Endometrial microvascular endothelial cells (primary cell): ENCODE measurements at regions not wholly inside any gene's neighbourhood (a gene's known extent, or its start where the extent isn't known, plus 50 kb on each side); places are given as distances from the start of the nearest gene placed in this dataset.
"Not testable (repeated sequence)": the region's sequence is repeated elsewhere in the genome, so short reads cannot be mapped to it uniquely, and the experiment has no call there.

ENCODE experiments used
- in situ Hi-C: cut with HindIII; loops from 2 replicates; pipeline ENCODE4 v1.10.0; 2017; ENCODE audit warnings: low sequenced_read_pairs, low pct_unique_long_range_greater_than_20kb; ENCODE audit errors: inconsistent ontology term

- in situ Hi-C loops = no loop called here
Observed at GRCh38 chr3:177461765-177462164, 264.5 kb upstream of the TBL1XR1 start.

- in situ Hi-C loops = not testable (repeated sequence)
Observed at GRCh38 chr3:177463341-177463740, 266.1 kb upstream of the TBL1XR1 start.

- in situ Hi-C loops = no loop called here
Observed at GRCh38 chr3:177463863-177464262, 266.6 kb upstream of the TBL1XR1 start.

- in situ Hi-C loops = no loop called here
Observed at GRCh38 chr3:177464392-177465256, 267.3 kb upstream of the TBL1XR1 start.

GRCh38 chr3:177465257-177465642 is 268.0 kb upstream of the TBL1XR1 start:
- in situ Hi-C loops = no loop called here

GRCh38 chr3:177466074-177466473 is 268.8 kb upstream of the TBL1XR1 start:
- in situ Hi-C loops = no loop called here

- in situ Hi-C loops = not testable (repeated sequence)
Observed at GRCh38 chr3:177466622-177467021, 269.3 kb upstream of the TBL1XR1 start.

GRCh38 chr3:177467247-177467985 is 270.1 kb upstream of the TBL1XR1 start:
- in situ Hi-C loops = no loop called here

GRCh38 chr3:177468331-177468730 is 271.0 kb upstream of the TBL1XR1 start:
- in situ Hi-C loops = no loop called here

- in situ Hi-C loops = no loop called here
Observed at GRCh38 chr3:177468816-177469215, 271.5 kb upstream of the TBL1XR1 start.

GRCh38 chr3:177469216-177469615 is 271.9 kb upstream of the TBL1XR1 start:
- in situ Hi-C loops = no loop called here

GRCh38 chr3:177470197-177470941 is 273.1 kb upstream of the TBL1XR1 start:
- in situ Hi-C loops = no loop called here

- in situ Hi-C loops = no loop called here
Observed at GRCh38 chr3:177471733-177472480, 274.6 kb upstream of the TBL1XR1 start.

- in situ Hi-C loops = no loop called here
Observed at GRCh38 chr3:177473184-177473583, 275.9 kb upstream of the TBL1XR1 start.

- in situ Hi-C loops = no loop called here
Observed at GRCh38 chr3:177473903-177474302, 276.6 kb upstream of the TBL1XR1 start.

GRCh38 chr3:177474652-177475355 is 277.5 kb upstream of the TBL1XR1 start:
- in situ Hi-C loops = no loop called here

GRCh38 chr3:177475356-177475665 is 278.0 kb upstream of the TBL1XR1 start:
- in situ Hi-C loops = no loop called here

- in situ Hi-C loops = no loop called here
Observed at GRCh38 chr3:177476495-177476894, 279.2 kb upstream of the TBL1XR1 start.
